Stimulated activated memory B cell treated with anti-CD40 and anti-IgM and Interleukin-4, amounts not matched to agents 10 μg/mL and 1 μg/mL and 100 μg/mL, for 72 hours (primary cell): ENCODE measurements at regions not wholly inside any gene's neighbourhood (a gene's known extent, or its start where the extent isn't known, plus 50 kb on each side); places are given as distances from the start of the nearest gene placed in this dataset.

ENCODE experiments used
- ATAC-seq: fragments of 150-1000 bp; cut with Tn5 transposase; 2 replicates; pipeline ENCODE4 v1.10.0; 2021
- H3K27ac Mint-ChIP-seq: one replicate; pipeline ENCODE4 v1.8.0; 2022; ENCODE audit warnings: mild to moderate bottlenecking, mixed read lengths
- H3K27me3 Mint-ChIP-seq: one replicate; pipeline ENCODE4 v1.8.0; 2022; ENCODE audit warnings: mixed read lengths
- H3K36me3 Mint-ChIP-seq: one replicate; pipeline ENCODE4 v1.8.0; 2022; ENCODE audit warnings: mixed read lengths
- H3K4me1 Mint-ChIP-seq: one replicate; pipeline ENCODE4 v1.8.0; 2022; ENCODE audit warnings: mixed read lengths
- H3K4me3 Mint-ChIP-seq: one replicate; pipeline ENCODE4 v1.8.0; 2022; ENCODE audit warnings: mild to moderate bottlenecking, moderate library complexity, mixed read lengths
- H3K9me3 Mint-ChIP-seq: one replicate; pipeline ENCODE4 v1.8.0; 2022; ENCODE audit warnings: mixed read lengths

GRCh38 chr10:3481496-3481895 lies 303.5 kb downstream of the KLF6 start:
- Mint-ChIP-seq H3K36me3 (no peaks in the 10 kb centered on the region), H3K4me1 (peaks cover 59% of the 10 kb centered on the region), H3K4me3 (no peak overlapping the region), H3K9me3 (no peaks in the 10 kb centered on the region), H3K27ac (peak overlapping the region; percentile 20), H3K27me3 (no peaks in the 10 kb centered on the region)
- ATAC-seq = no peak

- H3K4me3 Mint-ChIP-seq = no peak overlapping the region
- H3K9me3 Mint-ChIP-seq = no peaks in the 10 kb centered on the region
- peaks cover 54% of the 10 kb centered on the region for H3K4me1 Mint-ChIP-seq
- no peaks in the 10 kb centered on the region for H3K27me3 Mint-ChIP-seq
- H3K36me3 Mint-ChIP-seq = no peaks in the 10 kb centered on the region
- H3K27ac Mint-ChIP-seq = no peak overlapping the region
- ATAC-seq = no peak
Observed at GRCh38 chr10:3480990-3481315, 304.1 kb downstream of the KLF6 start.

GRCh38 chr10:3480281-3480989 lies 304.6 kb downstream of the KLF6 start:
- peaks cover 48% of the 10 kb centered on the region for H3K4me1 Mint-ChIP-seq
- no peak for ATAC-seq
- H3K36me3 Mint-ChIP-seq = no peaks in the 10 kb centered on the region
- H3K9me3 Mint-ChIP-seq = no peaks in the 10 kb centered on the region
- H3K27me3 Mint-ChIP-seq = no peaks in the 10 kb centered on the region
- H3K27ac Mint-ChIP-seq = no peak overlapping the region
- no peak overlapping the region for H3K4me3 Mint-ChIP-seq

DNA sequence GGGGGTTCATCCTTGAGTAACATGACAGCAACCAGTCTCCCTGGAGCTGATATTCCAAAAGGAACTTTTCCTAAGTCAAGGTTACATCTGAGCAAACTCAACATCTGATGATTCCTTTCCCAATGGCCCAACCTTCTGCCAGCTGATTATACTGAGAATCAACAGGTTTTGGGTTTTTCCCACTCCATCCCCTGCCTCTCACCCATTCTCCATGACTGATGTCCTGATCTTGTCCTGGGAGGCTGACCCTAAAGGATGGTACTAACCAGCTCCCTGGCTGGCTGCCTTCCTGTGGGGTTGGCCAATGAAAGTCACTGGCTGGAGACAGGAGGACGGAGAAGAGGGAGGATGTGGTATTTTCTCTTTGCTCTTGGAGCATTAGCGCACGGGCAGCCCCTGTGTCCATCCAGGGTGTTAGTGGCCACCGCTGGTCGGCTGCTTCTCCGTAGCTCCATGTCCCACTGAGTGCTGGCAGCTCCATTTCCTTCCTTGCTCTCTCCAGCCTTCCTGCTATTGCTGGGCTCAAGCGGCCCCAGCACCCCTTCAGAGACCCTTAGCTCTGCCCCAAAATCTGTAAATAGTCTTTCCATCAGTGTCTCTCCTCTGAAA lies 306.2 kb upstream of the PITRM1 start:
- Mint-ChIP-seq H3K4me3 (no peak overlapping the region), H3K27ac (peak overlapping the region; percentile 13)

DNA sequence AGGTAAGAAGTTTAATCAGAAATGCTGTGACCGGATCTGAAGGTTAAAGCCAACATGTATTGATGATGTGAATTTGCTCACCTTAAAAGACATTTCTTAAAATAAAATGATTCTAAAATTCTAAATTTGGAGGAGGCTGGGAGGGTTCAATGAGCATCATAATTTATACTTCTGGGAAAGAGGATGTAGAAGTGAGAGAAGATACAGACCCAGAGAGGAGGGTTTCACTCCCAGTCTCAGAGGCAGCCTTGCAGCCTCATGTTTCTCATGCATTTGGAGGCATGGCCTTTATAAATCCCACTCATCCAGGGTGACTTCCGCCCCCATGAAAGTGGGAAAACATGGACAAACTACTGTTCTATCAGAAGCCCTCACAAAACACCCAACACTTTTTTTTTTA lies 305.6 kb upstream of the PITRM1 start:
- Mint-ChIP-seq H3K27ac (peak overlapping the region; percentile 30), H3K27me3 (no peaks in the 10 kb centered on the region), H3K9me3 (no peaks in the 10 kb centered on the region), H3K36me3 (no peaks in the 10 kb centered on the region), H3K4me3 (no peak overlapping the region), H3K4me1 (peaks cover 26% of the 10 kb centered on the region)
- ATAC-seq = peak; percentile 65

More for the DNA sequence above, 306.2 kb upstream of the PITRM1 start:
- ATAC-seq = no peak
- peaks cover 32% of the 10 kb centered on the region for H3K4me1 Mint-ChIP-seq
- no peaks in the 10 kb centered on the region for H3K9me3 Mint-ChIP-seq
- H3K27me3 Mint-ChIP-seq = no peaks in the 10 kb centered on the region
- H3K36me3 Mint-ChIP-seq = no peaks in the 10 kb centered on the region

GRCh38 chr10:3477683-3478082 lies 305.1 kb upstream of the PITRM1 start:
- H3K4me3 Mint-ChIP-seq = no peak overlapping the region
- peaks cover 25% of the 10 kb centered on the region for H3K4me1 Mint-ChIP-seq
- no peaks in the 10 kb centered on the region for H3K9me3 Mint-ChIP-seq
- peak; percentile 61 for ATAC-seq
- H3K27ac Mint-ChIP-seq = peak overlapping the region; percentile 30
- no peaks in the 10 kb centered on the region for H3K27me3 Mint-ChIP-seq
- no peaks in the 10 kb centered on the region for H3K36me3 Mint-ChIP-seq

- ATAC-seq = no peak
- Mint-ChIP-seq H3K9me3 (no peaks in the 10 kb centered on the region), H3K36me3 (no peaks in the 10 kb centered on the region), H3K4me1 (peaks cover 25% of the 10 kb centered on the region), H3K27me3 (no peaks in the 10 kb centered on the region), H3K4me3 (no peak overlapping the region), H3K27ac (no peak overlapping the region)
Observed at GRCh38 chr10:3476640-3477448, 304.3 kb upstream of the PITRM1 start.

DNA sequence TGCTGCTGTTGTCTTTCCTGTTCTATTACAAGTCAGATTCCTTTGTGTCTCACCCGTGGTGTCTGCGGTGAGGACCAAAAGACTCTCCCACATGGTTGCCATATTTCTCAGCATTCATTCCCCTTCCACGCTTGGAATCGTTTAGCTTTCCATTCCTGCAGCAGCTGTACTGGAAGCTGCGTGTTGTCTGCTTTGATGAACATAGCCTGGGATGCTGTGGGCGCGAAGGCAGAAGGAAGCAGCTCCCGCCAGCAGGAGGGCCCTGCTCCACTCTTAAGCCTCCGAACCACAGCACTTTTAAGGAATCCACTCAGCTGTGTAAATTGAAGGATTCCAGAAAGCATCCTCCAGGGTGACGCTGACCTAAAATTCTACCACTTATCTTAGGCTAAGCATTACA lies 303.6 kb upstream of the PITRM1 start:
- no peak for ATAC-seq
- no peaks in the 10 kb centered on the region for H3K9me3 Mint-ChIP-seq
- no peak overlapping the region for H3K4me3 Mint-ChIP-seq
- no peaks in the 10 kb centered on the region for H3K36me3 Mint-ChIP-seq
- H3K27ac Mint-ChIP-seq = no peak overlapping the region
- peaks cover 27% of the 10 kb centered on the region for H3K4me1 Mint-ChIP-seq
- no peaks in the 10 kb centered on the region for H3K27me3 Mint-ChIP-seq

DNA sequence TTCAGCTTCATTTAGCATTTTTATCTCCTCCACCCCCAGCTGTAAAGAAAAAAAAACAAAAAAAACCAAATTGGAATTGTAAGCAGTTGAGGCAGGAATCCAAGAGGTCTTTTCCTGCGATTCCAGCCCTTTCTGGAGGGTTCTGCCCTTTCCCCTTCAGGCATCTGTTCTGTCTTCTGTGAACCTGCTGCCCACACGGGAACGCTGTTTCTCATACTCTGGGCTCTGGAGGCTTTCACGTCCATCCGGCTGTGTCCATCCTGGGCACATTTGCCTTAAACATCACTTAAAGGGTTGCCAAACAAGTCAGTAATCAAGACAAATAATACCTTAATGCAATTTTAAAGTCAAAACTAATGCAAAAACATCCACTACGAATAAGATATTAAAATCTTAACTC lies 302.8 kb upstream of the PITRM1 start:
- Mint-ChIP-seq H3K27me3 (no peaks in the 10 kb centered on the region), H3K9me3 (no peaks in the 10 kb centered on the region), H3K36me3 (no peaks in the 10 kb centered on the region), H3K4me3 (no peak overlapping the region), H3K27ac (no peak overlapping the region), H3K4me1 (peaks cover 30% of the 10 kb centered on the region)
- no peak for ATAC-seq

GRCh38 chr10:3474266-3474665 lies 301.7 kb upstream of the PITRM1 start:
- H3K9me3 Mint-ChIP-seq = no peaks in the 10 kb centered on the region
- peaks cover 31% of the 10 kb centered on the region for H3K4me1 Mint-ChIP-seq
- no peaks in the 10 kb centered on the region for H3K27me3 Mint-ChIP-seq
- no peak overlapping the region for H3K27ac Mint-ChIP-seq
- H3K36me3 Mint-ChIP-seq = no peaks in the 10 kb centered on the region
- no peak overlapping the region for H3K4me3 Mint-ChIP-seq
- no peak for ATAC-seq

GRCh38 chr10:3473271-3473670 lies 300.7 kb upstream of the PITRM1 start:
- no peak for ATAC-seq
- Mint-ChIP-seq H3K27me3 (no peaks in the 10 kb centered on the region), H3K4me3 (no peak overlapping the region), H3K27ac (peak overlapping the region; percentile 87), H3K4me1 (peaks cover 35% of the 10 kb centered on the region), H3K36me3 (no peaks in the 10 kb centered on the region), H3K9me3 (no peaks in the 10 kb centered on the region)

- Mint-ChIP-seq H3K4me1 (peaks cover 35% of the 10 kb centered on the region), H3K36me3 (no peaks in the 10 kb centered on the region), H3K27ac (peak overlapping the region; percentile 87), H3K27me3 (no peaks in the 10 kb centered on the region), H3K9me3 (no peaks in the 10 kb centered on the region), H3K4me3 (peak overlapping the region; percentile 60)
- ATAC-seq = no peak
Observed at GRCh38 chr10:3472287-3473051, 299.9 kb upstream of the PITRM1 start.

DNA sequence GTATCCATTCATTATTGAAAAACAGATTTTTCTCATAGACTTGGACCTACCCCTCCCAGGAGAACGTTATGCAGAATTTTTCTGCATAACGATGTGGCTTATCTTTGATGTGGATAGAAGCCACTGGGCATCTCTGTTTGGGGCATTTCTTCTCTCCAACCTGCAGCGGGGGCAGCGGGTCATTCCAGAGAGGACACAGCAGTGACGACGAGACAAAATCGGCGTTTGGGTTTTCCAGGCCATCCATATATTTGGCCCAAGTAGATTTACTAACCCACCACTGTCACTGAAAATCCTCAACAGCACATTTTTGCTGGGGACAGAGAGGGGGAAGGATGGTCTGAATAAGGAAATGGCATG lies 299.3 kb upstream of the PITRM1 start:
- Mint-ChIP-seq H3K4me1 (peaks cover 35% of the 10 kb centered on the region), H3K36me3 (no peaks in the 10 kb centered on the region), H3K9me3 (no peaks in the 10 kb centered on the region), H3K27ac (peak overlapping the region; percentile 87), H3K4me3 (peak overlapping the region; percentile 60), H3K27me3 (no peaks in the 10 kb centered on the region)
- no peak for ATAC-seq

DNA sequence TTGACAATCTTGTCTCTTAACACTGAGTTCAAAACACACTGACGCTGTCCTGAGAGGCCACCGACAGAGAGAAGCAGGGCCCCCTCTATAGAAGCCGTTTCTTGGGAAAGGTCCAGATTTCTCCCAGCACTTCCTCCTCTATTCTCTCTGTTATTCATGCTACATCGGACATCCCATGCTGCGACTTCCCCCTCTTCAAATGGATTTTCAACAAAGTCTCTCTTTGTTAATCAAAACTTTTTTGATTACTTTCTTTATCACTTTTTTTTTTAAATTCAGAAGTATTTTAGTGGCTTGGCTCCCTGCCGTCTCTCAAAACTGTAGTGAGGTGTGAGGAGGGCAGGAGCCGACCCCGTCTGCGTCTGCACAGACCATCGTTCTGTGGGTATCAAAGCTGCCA lies 298.9 kb upstream of the PITRM1 start:
- H3K4me1 Mint-ChIP-seq = peaks cover 35% of the 10 kb centered on the region
- no peak overlapping the region for H3K4me3 Mint-ChIP-seq
- ATAC-seq = no peak
- H3K27ac Mint-ChIP-seq = peak overlapping the region; percentile 87
- no peaks in the 10 kb centered on the region for H3K36me3 Mint-ChIP-seq
- H3K9me3 Mint-ChIP-seq = no peaks in the 10 kb centered on the region
- H3K27me3 Mint-ChIP-seq = no peaks in the 10 kb centered on the region

DNA sequence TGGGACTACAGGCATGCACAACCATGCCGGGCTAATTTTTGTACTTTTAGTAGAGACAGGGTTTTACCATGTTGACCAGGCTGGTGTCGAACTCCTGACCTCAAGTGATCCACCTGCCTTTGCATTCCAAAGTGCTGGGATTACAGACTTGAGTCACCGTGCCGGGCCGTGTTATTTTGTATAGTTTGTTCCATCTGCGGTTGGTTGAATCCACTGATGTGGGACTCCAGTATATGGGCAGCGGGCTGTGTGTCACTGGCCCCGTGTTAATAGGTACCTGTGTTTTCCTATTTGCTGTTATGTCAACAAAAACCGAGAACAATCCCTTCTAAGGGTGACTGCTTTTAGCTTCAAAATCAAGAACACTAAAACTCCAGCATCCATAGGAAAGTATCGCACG lies 297.6 kb upstream of the PITRM1 start:
- no peaks in the 10 kb centered on the region for H3K9me3 Mint-ChIP-seq
- H3K27me3 Mint-ChIP-seq = no peaks in the 10 kb centered on the region
- ATAC-seq = no peak
- H3K27ac Mint-ChIP-seq = no peak overlapping the region
- no peak overlapping the region for H3K4me3 Mint-ChIP-seq
- peaks cover 35% of the 10 kb centered on the region for H3K4me1 Mint-ChIP-seq
- no peaks in the 10 kb centered on the region for H3K36me3 Mint-ChIP-seq
